ENCODE measurements at regions not wholly inside any gene's neighbourhood (a gene's known extent, or its start where the extent isn't known, plus 50 kb on each side); places are given as distances from the start of the nearest gene placed in this dataset.

DNA sequence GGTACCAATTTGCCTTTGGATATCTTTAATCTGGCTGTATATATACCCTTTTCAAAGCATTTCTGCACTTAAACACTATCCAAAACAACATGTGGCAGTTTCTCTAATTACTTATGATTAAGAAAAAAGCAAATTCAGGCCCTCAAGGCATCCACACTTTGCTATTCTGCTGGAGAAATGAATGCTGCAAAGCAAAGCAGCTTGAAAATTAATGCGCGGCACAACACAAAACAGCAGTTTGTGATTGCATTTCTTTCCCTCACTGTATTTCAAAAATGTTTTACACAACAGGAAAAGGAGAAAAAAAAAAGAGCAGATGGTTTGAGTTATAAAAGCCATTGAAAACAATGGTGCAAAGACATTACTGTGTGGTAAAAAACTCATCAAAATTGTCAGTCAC, 738.4 kb upstream of the RAG2 start:
- no peaks in the 10 kb centered on the region for H3K27me3 ChIP-seq (replicated peaks; ENCODE audit: insufficient read depth)
- no peaks in the 10 kb centered on the region for H3K4me1 ChIP-seq (replicated peaks)
- H3K9me3 ChIP-seq, result no peaks in the 10 kb centered on the region
- H3K36me3 ChIP-seq, result no peaks in the 10 kb centered on the region
- DNase-seq (ENCODE audit: low spot score), result no peak
- no peak overlapping the region for H3K27ac ChIP-seq
- no peak for TF ChIP-seq POLR2AphosphoS5 (IDR thresholded peaks at IDR 0.05)
- no peak for TF ChIP-seq POLR2A (IDR thresholded peaks at IDR 0.05)
- TF ChIP-seq, protein P1, sequence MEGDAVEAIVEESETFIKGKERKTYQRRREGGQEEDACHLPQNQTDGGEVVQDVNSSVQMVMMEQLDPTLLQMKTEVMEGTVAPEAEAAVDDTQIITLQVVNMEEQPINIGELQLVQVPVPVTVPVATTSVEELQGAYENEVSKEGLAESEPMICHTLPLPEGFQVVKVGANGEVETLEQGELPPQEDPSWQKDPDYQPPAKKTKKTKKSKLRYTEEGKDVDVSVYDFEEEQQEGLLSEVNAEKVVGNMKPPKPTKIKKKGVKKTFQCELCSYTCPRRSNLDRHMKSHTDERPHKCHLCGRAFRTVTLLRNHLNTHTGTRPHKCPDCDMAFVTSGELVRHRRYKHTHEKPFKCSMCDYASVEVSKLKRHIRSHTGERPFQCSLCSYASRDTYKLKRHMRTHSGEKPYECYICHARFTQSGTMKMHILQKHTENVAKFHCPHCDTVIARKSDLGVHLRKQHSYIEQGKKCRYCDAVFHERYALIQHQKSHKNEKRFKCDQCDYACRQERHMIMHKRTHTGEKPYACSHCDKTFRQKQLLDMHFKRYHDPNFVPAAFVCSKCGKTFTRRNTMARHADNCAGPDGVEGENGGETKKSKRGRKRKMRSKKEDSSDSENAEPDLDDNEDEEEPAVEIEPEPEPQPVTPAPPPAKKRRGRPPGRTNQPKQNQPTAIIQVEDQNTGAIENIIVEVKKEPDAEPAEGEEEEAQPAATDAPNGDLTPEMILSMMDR (IDR thresholded peaks at IDR 0.05), result no peak
- intact Hi-C loops (cut with DNase I), result no loop called here
- H3K4me3 ChIP-seq, result no peak overlapping the region
- 94% methylated on average over 2 of the region's 2 CpGs for WGBS

DNA sequence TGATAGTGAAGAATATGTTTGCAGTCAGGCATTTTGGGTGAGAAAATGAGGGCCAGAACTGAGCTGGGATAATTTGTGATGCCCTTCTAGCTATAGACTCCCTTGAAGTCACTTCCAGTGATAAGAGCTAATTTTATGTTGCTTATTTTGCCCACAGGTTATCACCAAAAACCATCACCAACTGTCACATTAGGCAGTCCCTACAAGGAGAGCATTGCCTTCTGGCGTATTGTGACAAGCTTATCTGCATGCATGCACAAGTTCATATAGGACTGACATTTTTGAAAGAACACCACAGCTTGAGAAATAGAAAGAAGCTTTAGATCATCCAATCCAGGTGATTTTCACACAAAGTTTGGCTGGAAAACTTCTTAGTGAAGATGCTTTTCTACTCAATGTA, 735.3 kb upstream of the RAG2 start:
- no peak overlapping the region for H3K27ac ChIP-seq
- intact Hi-C loops (cut with DNase I), result no loop called here
- no peak for DNase-seq (ENCODE audit: low spot score)
- H3K4me1 ChIP-seq (replicated peaks), result no peaks in the 10 kb centered on the region
- no peaks in the 10 kb centered on the region for H3K27me3 ChIP-seq (replicated peaks; ENCODE audit: insufficient read depth)
- TF ChIP-seq, protein P1 (IDR thresholded peaks at IDR 0.05), result no peak
- TF ChIP-seq POLR2AphosphoS5 (IDR thresholded peaks at IDR 0.05) (no peak), POLR2A (IDR thresholded peaks at IDR 0.05) (no peak)
- no peaks in the 10 kb centered on the region for H3K9me3 ChIP-seq
- H3K4me3 ChIP-seq, result no peak overlapping the region
- 85% methylated on average over 1 of the region's 1 CpG for WGBS
- no peaks in the 10 kb centered on the region for H3K36me3 ChIP-seq

DNA sequence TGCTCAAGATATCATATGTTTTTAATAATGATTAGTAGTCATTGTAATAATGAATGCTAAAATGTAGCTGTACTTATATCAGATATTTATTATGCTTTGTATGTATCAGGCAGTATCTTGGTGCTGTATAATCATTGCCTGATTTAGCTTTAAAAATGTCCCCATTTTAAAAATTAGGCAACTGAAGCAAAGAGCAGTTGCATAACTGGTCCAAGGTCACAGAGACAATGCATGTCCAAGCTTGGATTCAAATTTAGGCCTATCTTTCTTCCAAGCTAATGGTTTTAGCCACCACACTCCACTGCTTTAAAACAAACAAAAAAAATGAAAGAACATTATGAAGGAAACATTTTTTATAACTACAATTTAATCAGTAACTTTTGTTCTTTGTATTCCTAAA, 725.8 kb upstream of the RAG2 start:
- Histone ChIP-seq H3K4me3 (no peak overlapping the region), H3K4me1 (replicated peaks) (no peaks in the 10 kb centered on the region), H3K36me3 (no peaks in the 10 kb centered on the region), H3K27me3 (replicated peaks; ENCODE audit: insufficient read depth) (no peaks in the 10 kb centered on the region), H3K27ac (no peak overlapping the region), H3K9me3 (no peaks in the 10 kb centered on the region)
- DNase-seq (ENCODE audit: low spot score), result no peak
- TF ChIP-seq, protein P1 (IDR thresholded peaks at IDR 0.05), result no peak
- TF ChIP-seq POLR2AphosphoS5 (IDR thresholded peaks at IDR 0.05) (no peak), POLR2A (IDR thresholded peaks at IDR 0.05) (no peak)
- intact Hi-C loops (cut with DNase I), result no loop called here

DNA sequence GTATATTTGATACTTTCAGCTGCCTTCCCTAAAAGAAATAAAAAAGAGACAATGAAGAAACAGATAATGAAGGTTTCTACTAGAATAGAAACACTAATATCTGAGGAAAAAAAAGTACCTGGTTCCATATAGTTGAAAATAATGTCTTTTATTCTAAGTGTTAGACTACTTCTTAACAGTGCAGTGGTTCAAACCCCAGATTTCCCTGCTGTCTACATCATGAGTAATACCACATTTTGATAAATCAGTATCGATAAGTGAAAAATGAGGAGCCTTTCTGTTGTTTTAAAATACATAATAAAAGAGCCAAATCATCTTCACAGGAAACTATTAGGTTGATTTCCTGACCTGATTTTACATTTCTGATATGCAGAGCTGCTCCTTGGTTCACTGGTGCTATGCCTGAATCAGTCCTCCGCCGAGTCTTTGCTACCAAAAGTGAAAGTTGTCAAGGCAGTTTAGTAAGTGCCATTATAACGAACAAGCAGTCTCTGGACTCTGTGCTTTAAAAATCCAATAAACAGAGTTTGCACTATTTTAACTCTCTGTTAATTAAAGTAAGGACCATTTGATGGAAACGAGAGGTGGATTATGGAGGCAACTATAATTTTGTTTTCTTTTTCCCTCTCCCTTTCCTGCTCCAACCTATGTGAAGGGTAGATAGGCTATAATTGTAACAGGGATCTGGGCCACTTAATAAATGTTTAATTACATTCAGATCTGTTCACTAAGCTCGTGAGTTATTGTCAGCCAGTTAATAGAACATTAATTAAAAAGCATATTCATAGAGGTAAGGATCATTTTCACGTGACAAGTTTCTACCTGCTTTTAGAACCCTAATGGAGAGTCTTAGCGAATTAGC, 724.5 kb upstream of the RAG2 start:
- Histone ChIP-seq H3K36me3 (no peaks in the 10 kb centered on the region), H3K4me3 (no peak overlapping the region), H3K27ac (no peak overlapping the region), H3K9me3 (no peaks in the 10 kb centered on the region), H3K27me3 (replicated peaks; ENCODE audit: insufficient read depth) (no peaks in the 10 kb centered on the region), H3K4me1 (replicated peaks) (no peaks in the 10 kb centered on the region)
- TF ChIP-seq POLR2A (IDR thresholded peaks at IDR 0.05), result no peak
- TF ChIP-seq POLR2AphosphoS5 (IDR thresholded peaks at IDR 0.05), result no peak
- TF ChIP-seq, protein P1 (IDR thresholded peaks at IDR 0.05), result no peak
- intact Hi-C loops (cut with DNase I), result no loop called here
- no peak for DNase-seq (ENCODE audit: low spot score)
- 56% methylated on average over 8 of the region's 8 CpGs for WGBS

DNA sequence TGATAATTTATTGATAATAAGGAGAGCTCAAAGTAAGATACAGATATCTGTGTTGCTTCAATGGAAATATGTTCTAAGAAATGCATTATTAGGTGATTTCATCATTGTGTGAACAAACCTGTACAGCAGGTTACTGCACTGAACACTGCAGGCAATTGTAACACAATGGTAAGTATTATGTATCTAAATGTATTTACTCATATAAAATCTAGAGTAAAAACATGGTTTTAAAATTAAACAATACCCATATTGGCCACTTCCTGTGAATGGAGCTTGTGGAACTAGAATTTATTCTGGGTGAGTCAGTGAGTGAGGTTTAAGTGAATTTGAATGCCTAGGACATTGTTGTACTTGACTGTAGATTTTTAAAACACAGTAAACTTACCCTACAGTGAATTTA, 722.9 kb upstream of the RAG2 start:
- intact Hi-C loops (cut with DNase I), result no loop called here
- Histone ChIP-seq H3K4me1 (replicated peaks) (no peaks in the 10 kb centered on the region), H3K36me3 (no peaks in the 10 kb centered on the region), H3K27ac (no peak overlapping the region), H3K4me3 (no peak overlapping the region), H3K9me3 (no peaks in the 10 kb centered on the region), H3K27me3 (replicated peaks; ENCODE audit: insufficient read depth) (no peaks in the 10 kb centered on the region)
- TF ChIP-seq POLR2A (IDR thresholded peaks at IDR 0.05) (no peak), POLR2AphosphoS5 (IDR thresholded peaks at IDR 0.05) (no peak)
- TF ChIP-seq, protein P1 (IDR thresholded peaks at IDR 0.05), result no peak
- DNase-seq (ENCODE audit: low spot score), result no peak
